SK-N-MC (cell line): ENCODE measurements at regions not wholly inside any gene's neighbourhood (a gene's known extent, or its start where the extent isn't known, plus 50 kb on each side); places are given as distances from the start of the nearest gene placed in this dataset.

Experiments used
- EZH2 ChIP-seq: fragments of 200-600 bp; sonication (generic); IDR thresholded peaks from one replicate; pipeline ENCODE4 v1.6.1; 2017; ENCODE audit warnings: antibody characterized with exemption
- POLR2AphosphoS5 ChIP-seq: IDR thresholded peaks from 2 replicates; pipeline ENCODE4 v1.6.1; 2012; ENCODE audit warnings: mild to moderate bottlenecking, low read depth, low read length, borderline replicate concordance

GRCh38 chr13:74839656-74840055 lies 642.3 kb downstream of the TBC1D4 start:
- no peak for TF ChIP-seq EZH2
- no peak for TF ChIP-seq POLR2AphosphoS5
